ENCODE measurements at regions not wholly inside any gene's neighbourhood (a gene's known extent, or its start where the extent isn't known, plus 50 kb on each side); places are given as distances from the start of the nearest gene placed in this dataset.

DNA sequence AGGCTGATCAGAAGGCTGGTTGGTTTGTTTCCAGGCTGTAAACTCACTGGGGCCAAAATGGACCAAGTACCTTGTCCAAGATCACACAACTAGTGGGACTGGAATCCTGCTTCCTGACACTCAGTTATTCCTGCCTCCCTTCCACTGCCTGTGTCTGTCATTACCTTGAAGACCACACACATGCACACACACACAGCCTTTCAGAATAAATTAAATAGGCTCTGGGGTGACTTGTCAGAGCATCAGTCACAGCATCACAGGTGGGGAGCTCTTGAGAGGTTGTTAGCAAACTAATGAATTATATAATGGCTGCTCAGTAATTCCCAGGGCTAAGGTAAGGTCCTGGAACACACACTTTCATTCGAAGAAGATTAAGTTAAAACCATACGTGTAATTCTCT is 231.8 kb downstream of the UACA start:
- Histone ChIP-seq H2BK20ac (ENCODE audit: low read length) (no peak overlapping the region), H3K4me1 (replicated peaks in 1 of 4; ENCODE audit: control insufficient read depth in 3 of 4, insufficient read depth in 4 of 4, low read length in 3 of 4) (peaks cover 0 to 4% (median 0%) of the 10 kb centered on the region in 4 experiments; a peak in 2 of 7 replicates), H4K8ac (ENCODE audit: extremely low read depth, insufficient read depth, low read length) (no peak overlapping the region), H4K20me1 (replicated peaks in 1 of 2; ENCODE audit: control insufficient read depth in 1 of 2, insufficient read depth in 2 of 2, low read length in 2 of 2) (peaks cover 0 to 3% of the 10 kb centered on the region in 2 experiments), H3K14ac (ENCODE audit: insufficient read length) (no peak overlapping the region), H3K79me1 (ENCODE audit: low read depth, low read length) (no peaks in the 10 kb centered on the region), H2AK5ac (ENCODE audit: low read depth, low read length) (no peak overlapping the region), H3K9ac (replicated peaks in 1 of 4; ENCODE audit: extremely low read depth in 1 of 4, low read depth in 3 of 4, low read length in 3 of 4) (no peak overlapping the region), H3K36me3 (ENCODE audit: control insufficient read depth in 2 of 4, insufficient read depth in 4 of 4, low read length in 3 of 4) (no peaks in the 10 kb centered on the region), H3K9me3 (ENCODE audit: insufficient read depth in 2 of 2, low read depth in 1 of 2, low read length in 1 of 2) (no peaks in the 10 kb centered on the region), H3K23ac (ENCODE audit: insufficient read length) (no peak overlapping the region), H4K91ac (replicated peaks; ENCODE audit: insufficient read length, low read length) (no peak overlapping the region), H3K27me3 (replicated peaks in 1 of 4; ENCODE audit: control insufficient read depth in 3 of 4, extremely low read depth in 1 of 4, insufficient read depth in 3 of 4, low read length in 3 of 4) (no peaks in the 10 kb centered on the region), H3K79me2 (ENCODE audit: control insufficient read depth in 1 of 2, insufficient read depth in 2 of 2, low read length in 2 of 2) (no peaks in the 10 kb centered on the region), H4K5ac (ENCODE audit: insufficient read length, low read depth, low read length) (no peak overlapping the region), H2BK5ac (ENCODE audit: low read depth, low read length) (no peak overlapping the region), H3K4me3 (ENCODE audit: extremely low read depth in 1 of 4, insufficient read depth in 2 of 4, low read depth in 3 of 4, low read length in 4 of 4) (no peak overlapping the region), H2BK15ac (ENCODE audit: low read length) (no peak overlapping the region), H2AFZ (ENCODE audit: low read length) (no peak overlapping the region), H3K23me2 (ENCODE audit: low read depth, low read length) (peaks cover 5% of the 10 kb centered on the region; the same call in 1 of the 2 replicates), H3K4ac (replicated peaks; ENCODE audit: insufficient read length, low read depth, low read length) (no peak overlapping the region), H3K56ac (replicated peaks; ENCODE audit: insufficient read length, low read depth, low read length) (no peak overlapping the region), H3K27ac (ENCODE audit: low read depth, low read length) (no peak overlapping the region), H2BK12ac (ENCODE audit: low read depth, low read length) (no peak overlapping the region), H2BK120ac (replicated peaks; ENCODE audit: low read depth, low read length) (no peak overlapping the region), H3K18ac (ENCODE audit: extremely low read depth, low read length) (no peak overlapping the region), H3K4me2 (ENCODE audit: insufficient read depth in 1 of 2, low read depth in 2 of 2, low read length in 2 of 2) (no peak overlapping the region)
- TF ChIP-seq JUND (IDR thresholded peaks at IDR 0.05; ENCODE audit: low read length): no peak
- peak in 1 of 2 experiments; percentile 1 for DNase-seq (ENCODE audit: low read depth in 1 of 2, low spot score in 2 of 2)
- 81% methylated on average over 2 of the region's 2 CpGs; no CpG with 5 or more reads in 1 of the 2 experiments for WGBS, 2 experiments (ENCODE audit: extremely low coverage in 1 of 2, insufficient coverage in 1 of 2, insufficient read length in 1 of 2, insufficient replicate concordance in 2 of 2, low coverage in 1 of 2, low lambda C conversion rate in 2 of 2, missing lambda C conversion rate in 1 of 2)
- ChIA-PET POLR2A (ENCODE audit: partially characterized antibody) (no interaction called here), CTCF (ENCODE audit: partially characterized antibody) (interaction anchor here (0.9 to 1.9 kb wide), 3 partner anchors 9 to 337 kb away, joined by 3 to 4 read pairs (median 3); no protein-coding TSS in a partner anchor)
- FAIRE-seq: no peak

All from H1 (cell line).